ENCODE measurements at regions not wholly inside any gene's neighbourhood (a gene's known extent, or its start where the extent isn't known, plus 50 kb on each side); places are given as distances from the start of the nearest gene placed in this dataset.

GRCh38 chr6:135129136-135129856 lies 51.8 kb upstream of the MYB start:
- DNase-seq, result no peak
- Histone ChIP-seq H3K4me3 (no peak overlapping the region), H3K27ac (peak overlapping the region in 1 of 12 donors; percentile 71), H3K9me3 (no peaks in the 10 kb centered on the region), H3K4me1 (peaks cover 0 to 14% (median 0%) of the 10 kb centered on the region in 12 donors), H3K27me3 (peaks cover 0 to 4% (median 0%) of the 10 kb centered on the region in 9 donors), H3K36me3 (no peaks in the 10 kb centered on the region)
- intact Hi-C loops (cut with DNase I), result no loop called here
- 81 to 88% (median 84%) methylated on average over 8 of the region's 8 CpGs for WGBS, 4 donors
- TF ChIP-seq POLR2A (IDR thresholded peaks at IDR 0.05), result no peak
- TF ChIP-seq CTCF (IDR thresholded peaks at IDR 0.05), result no peak
- ATAC-seq, result no peak

GRCh38 chr6:135128268-135128914 lies 52.7 kb upstream of the MYB start:
- Histone ChIP-seq H3K27me3 (peaks cover 0 to 4% (median 0%) of the 10 kb centered on the region in 9 donors), H3K9me3 (no peaks in the 10 kb centered on the region), H3K27ac (peak overlapping the region in 1 of 12 donors; percentile 71), H3K4me1 (peaks cover 0 to 14% (median 0%) of the 10 kb centered on the region in 12 donors), H3K4me3 (no peak overlapping the region), H3K36me3 (no peaks in the 10 kb centered on the region)
- intact Hi-C loops (cut with DNase I), result no loop called here
- no peak for ATAC-seq
- no peak for DNase-seq
- TF ChIP-seq CTCF (IDR thresholded peaks at IDR 0.05) (no peak), POLR2A (IDR thresholded peaks at IDR 0.05) (no peak)
- 77 to 86% (median 80%) methylated on average over 4 of the region's 4 CpGs for WGBS, 4 donors

- ATAC-seq (no peak), DNase-seq (no peak)
- Histone ChIP-seq H3K9me3 (no peaks in the 10 kb centered on the region), H3K36me3 (no peaks in the 10 kb centered on the region), H3K27ac (no peak overlapping the region), H3K4me3 (no peak overlapping the region), H3K4me1 (peaks cover 0 to 14% (median 0%) of the 10 kb centered on the region in 12 donors), H3K27me3 (no peaks in the 10 kb centered on the region)
- intact Hi-C loops (cut with DNase I), result no loop called here
- WGBS, 4 donors, result 75 to 89% (median 81%) methylated on average over 1 of the region's 1 CpG
- TF ChIP-seq CTCF (IDR thresholded peaks at IDR 0.05) (no peak), POLR2A (IDR thresholded peaks at IDR 0.05) (no peak)
Measured at GRCh38 chr6:135126729-135127128, 54.4 kb upstream of the MYB start.

GRCh38 chr6:135126034-135126433 lies 55.1 kb upstream of the MYB start:
- DNase-seq (no peak), ATAC-seq (no peak)
- no peak for TF ChIP-seq CTCF (IDR thresholded peaks at IDR 0.05)
- TF ChIP-seq POLR2A (IDR thresholded peaks at IDR 0.05), result no peak
- Histone ChIP-seq H3K4me3 (no peak overlapping the region), H3K27me3 (no peaks in the 10 kb centered on the region), H3K9me3 (no peaks in the 10 kb centered on the region), H3K27ac (no peak overlapping the region), H3K4me1 (peaks cover 0 to 14% (median 0%) of the 10 kb centered on the region in 12 donors), H3K36me3 (no peaks in the 10 kb centered on the region)
- WGBS, 4 donors, result 90 to 100% (median 96%) methylated on average over 2 of the region's 2 CpGs
- intact Hi-C loops (cut with DNase I), result no loop called here
